HPDE6-E6E7 (cell line): ENCODE measurements at regions not wholly inside any gene's neighbourhood (a gene's known extent, or its start where the extent isn't known, plus 50 kb on each side); places are given as distances from the start of the nearest gene placed in this dataset.

ENCODE experiments used
- DNase-seq: peaks from one replicate; pipeline ENCODE4 v3.0.0; 2011; ENCODE audit warnings: missing footprints; ENCODE audit errors: extremely low spot score

- no peak for DNase-seq
Observed at GRCh38 chr7:47147213-47147631, 434.7 kb downstream of the TNS3 start.

DNA sequence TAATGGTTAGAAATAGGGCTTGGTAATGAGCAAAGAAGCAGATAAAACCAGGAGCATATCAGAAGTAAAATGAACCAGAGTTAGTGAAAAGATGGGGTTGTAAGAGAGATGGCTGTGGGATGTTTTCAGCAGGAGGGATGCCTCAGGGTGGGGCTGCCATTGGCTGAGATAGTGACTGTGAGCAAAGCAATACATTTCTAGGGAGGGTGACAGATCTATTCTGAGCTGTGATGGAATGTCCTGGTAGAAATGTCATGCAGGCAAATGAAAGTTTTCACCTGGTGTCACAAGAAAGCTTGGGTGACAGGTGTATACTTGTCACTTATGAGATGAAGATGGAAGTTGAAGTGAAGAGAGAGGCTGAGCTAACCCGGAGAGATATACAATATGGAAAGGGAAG is 435.9 kb downstream of the TNS3 start:
- DNase-seq = no peak

GRCh38 chr7:47145186-47145725 is 436.7 kb downstream of the TNS3 start:
- DNase-seq = no peak

DNA sequence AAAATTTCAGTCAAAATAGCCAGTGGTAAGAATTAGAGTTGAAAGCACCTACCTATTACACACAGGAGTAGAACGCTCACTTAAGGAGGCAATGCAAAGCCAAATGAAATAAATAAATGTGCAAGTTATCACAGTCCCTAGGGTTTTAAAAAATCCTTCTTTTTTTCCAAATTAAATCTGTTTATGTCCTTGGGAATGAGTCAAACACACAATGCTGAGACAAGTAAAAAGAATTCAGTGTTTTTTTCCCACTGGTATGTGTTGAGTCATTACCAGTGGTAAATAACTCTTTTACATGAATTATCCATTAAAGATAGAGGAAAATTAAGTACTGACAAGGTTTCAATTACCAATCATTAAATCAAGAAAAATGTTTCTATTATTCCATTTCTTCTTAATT is 438.6 kb downstream of the TNS3 start:
- no peak for DNase-seq

DNA sequence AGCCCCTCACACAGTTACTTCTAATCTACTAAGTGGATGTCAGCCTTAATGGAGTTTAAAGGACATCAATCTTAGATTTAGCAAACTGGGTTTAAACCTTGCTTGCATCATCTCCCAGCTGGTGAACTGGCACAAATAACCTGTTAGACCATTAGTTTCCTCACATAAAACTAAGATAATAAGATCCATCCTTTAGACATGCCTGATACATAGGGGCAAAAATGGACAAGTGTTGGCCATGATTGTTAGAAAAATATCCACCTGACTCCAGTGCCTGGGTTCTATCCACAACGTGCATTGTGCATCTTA is 439.1 kb downstream of the TNS3 start:
- DNase-seq = no peak

GRCh38 chr7:47142169-47142866 is 439.6 kb downstream of the TNS3 start:
- no peak for DNase-seq

GRCh38 chr7:47132471-47132870 is 449.4 kb downstream of the TNS3 start:
- DNase-seq = no peak

- no peak for DNase-seq
Observed at GRCh38 chr7:47128700-47129099, 453.2 kb downstream of the TNS3 start.

DNA sequence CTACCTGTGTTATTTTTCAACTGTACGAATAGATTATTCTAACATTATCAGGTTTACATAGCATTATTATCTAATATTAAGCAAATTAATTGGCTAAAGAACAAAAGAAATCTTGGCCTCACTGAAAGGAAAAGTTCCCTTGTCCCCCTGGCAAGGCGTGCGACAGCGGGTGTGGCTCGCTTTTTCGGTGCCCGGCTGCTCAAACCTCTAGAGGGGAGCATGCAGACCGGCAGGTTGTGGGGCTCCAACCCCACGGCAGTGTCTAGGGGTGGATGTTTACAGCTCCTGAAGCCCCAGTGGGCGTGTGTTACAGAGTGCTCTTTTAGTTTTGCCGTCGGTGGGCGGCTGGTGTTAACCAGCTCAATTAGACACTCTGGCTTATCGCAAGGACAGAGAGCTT is 456.4 kb downstream of the TNS3 start:
- DNase-seq = no peak

DNA sequence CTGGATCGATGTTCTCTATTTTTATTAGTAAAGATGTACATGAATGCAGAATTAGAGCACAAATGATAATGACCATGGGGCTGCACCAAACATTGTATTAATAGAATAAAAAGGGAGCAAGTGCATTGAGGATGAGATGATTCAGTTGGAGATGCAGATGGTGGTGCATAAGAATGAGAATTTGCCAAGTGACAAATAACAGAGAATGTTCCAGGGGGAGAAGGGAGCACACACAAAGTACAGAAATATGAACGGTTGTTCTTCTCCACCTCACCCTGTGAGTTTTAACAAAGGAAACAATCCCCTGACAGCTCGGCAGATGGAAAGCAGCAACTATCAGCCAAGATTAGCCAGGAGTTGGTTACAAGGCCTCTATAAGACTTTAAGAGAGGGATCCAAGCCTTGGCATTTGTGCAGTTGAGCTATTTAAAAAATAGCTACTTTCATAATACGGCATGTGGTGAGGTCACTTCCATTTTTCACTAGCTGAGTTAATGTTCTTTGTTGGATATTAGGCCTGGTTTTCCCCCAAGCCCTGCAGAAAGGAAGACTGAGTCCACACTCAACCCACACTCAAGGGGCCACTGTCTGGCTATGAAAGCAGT is 462.5 kb downstream of the TNS3 start:
- DNase-seq = no peak

GRCh38 chr7:47104206-47104549 is 477.7 kb downstream of the TNS3 start:
- DNase-seq = no peak

DNA sequence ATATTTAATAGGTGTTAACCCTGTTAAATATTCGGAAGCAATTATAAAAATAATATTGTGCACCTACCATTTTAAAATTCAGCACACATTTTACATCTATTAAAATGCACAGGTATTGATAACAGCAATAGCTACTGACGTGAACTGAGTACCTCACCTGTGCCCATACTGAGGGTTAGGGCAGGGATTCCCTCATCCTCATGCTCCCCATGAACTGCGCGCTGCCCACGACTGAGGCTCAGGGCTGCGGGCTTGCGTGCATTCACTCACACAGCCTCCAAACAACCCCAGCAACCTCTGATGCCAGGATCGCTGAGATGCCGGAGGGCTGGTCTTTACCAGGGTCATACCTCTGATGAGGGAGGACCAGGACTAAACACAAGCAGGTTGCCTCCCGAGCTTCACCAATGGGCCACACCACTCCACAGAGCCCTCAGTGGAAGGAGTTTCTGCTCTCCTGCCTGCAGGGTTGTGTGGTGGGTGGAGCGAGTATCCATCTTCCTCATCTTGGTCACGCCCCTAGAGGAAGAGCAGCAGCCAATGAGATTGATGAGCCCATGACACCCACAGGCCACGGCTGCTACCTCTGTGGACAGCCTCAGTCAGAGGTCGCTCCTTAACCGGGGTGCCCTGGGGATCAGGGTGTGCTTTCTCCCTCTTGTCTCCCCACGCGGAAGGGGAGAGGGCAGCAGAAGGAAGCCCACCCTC is 478.3 kb downstream of the TNS3 start:
- no peak for DNase-seq

GRCh38 chr7:47102331-47102841 is 479.5 kb downstream of the TNS3 start:
- no peak for DNase-seq

DNA sequence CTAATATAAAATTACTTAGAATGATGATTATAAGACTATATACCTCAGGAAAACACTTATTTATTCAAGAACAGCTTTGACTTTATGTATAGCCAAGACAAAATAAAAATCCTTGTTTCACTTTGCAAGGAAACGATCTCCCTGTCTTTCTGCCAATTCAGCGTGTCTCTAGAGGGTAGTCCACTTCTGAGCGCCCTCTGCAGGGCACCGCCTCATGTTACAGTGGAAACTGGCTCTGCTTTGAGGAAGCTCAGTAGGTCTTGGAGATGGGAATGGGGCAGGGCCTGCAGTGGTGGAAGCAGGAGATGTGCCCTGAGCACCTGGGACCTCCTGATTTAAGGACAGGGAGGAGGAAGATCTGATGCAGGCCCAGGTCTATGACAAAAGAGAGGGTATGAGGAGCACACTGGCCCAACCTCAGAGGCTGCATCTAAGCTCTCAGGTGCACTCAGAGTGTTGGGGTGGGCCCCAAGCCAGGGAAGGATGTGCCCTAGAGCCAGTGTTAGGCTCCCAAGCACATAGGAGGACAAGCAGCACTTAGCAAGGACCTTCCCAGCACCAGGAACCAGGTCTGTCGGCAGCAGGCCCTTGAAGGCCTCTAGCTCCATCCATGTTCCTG is 481.0 kb downstream of the TNS3 start:
- no peak for DNase-seq

GRCh38 chr7:47100148-47100816 is 481.6 kb downstream of the TNS3 start:
- DNase-seq = no peak

DNA sequence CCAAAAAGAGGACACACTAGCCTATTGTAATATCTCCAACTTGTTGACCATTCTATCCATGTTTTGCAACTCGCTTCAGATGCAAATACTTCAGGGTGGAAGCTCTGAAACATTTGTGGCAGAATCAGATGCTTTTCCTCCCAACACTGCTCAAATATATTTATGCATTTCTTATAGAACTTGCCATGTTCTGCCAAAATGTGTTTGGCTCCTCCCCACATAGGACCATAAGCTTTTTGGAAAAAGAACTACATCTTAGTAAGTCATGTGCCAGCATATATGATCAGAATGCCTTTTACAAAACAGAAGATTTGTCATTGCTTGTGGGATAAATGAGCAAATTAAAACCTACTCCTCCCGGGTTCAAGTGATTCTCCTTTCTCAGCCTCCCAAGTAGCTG is 484.5 kb downstream of the TNS3 start:
- no peak for DNase-seq

DNA sequence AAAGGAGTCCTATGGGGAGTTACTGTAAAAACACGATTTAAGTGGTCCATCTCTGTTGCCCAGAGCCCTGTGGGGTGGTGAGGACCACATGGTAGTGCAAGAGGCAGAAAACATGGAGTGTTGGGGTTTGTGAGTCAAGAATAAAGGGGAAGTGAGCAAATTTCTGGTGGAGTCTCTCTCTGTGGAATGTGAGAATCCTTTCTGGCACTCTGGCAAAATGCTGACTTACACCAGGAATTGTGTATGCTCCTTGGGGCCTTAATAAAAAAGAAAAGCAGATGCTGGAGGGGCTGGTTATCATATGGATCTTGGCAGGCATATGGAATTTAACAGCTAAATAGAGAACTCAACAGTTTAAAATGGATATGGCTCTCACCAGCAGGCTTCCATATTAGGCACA is 486.0 kb downstream of the TNS3 start:
- no peak for DNase-seq

DNA sequence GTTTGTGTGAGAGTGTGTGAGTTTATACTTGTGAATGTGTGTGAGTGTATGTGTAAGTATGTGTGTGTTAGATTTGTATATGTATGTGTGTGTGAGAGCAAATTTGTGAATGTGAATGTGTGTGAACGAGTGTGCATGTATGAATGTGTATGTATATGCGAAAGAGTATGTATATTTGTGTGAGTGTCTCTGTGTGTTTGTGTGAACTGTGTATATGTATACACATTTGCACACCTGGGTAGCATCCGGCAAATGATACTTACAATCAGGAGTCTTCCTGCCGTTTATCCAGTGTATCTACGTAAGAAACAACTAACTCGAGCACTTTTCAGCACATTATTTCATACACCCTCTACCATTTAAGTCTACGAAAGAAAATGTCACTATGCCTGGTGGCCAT is 487.4 kb downstream of the TNS3 start:
- no peak for DNase-seq

DNA sequence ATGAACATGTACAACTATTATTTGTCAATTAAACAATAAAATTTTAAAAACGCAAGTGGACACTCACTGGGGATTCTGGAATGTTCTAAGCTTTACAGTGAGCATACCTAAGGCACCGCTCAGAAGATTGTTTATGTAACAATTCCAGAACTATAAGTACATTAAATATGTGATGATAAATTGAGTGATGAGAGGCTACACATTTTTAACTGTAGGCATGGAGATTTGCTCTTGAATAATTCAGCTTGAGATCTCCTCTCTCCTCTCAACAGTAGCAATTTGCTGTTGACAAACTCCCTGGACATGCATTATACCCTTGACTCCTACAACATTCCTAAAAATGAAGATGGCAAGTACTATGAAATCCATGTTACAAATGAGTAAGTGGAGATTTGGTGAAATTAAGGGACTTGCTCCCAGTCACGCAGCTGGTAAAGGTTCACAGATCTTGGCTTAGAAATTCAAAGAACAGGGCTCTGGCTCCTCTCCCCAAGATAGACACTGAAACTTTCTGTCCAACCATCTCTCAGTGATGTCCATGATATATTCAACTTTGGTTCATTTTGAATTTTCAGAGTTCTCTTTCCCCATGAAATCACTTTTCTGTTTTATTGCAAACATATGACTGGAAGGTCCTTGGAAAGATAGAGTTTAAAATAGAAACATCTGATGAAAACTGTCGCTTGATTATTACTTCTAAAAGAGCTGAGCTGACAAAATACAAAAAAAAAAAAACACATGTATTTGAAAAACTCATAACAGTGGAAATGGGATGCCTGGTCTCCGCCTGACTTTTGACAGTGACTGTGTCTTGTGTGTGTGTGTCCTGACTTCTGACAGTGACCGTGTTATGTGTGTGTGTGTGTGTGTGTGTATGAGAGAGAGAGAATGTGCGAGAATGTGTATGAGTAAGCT is 488.3 kb downstream of the TNS3 start:
- DNase-seq = no peak

- DNase-seq = no peak
Observed at GRCh38 chr7:47092336-47092735, 489.6 kb downstream of the TNS3 start.

DNA sequence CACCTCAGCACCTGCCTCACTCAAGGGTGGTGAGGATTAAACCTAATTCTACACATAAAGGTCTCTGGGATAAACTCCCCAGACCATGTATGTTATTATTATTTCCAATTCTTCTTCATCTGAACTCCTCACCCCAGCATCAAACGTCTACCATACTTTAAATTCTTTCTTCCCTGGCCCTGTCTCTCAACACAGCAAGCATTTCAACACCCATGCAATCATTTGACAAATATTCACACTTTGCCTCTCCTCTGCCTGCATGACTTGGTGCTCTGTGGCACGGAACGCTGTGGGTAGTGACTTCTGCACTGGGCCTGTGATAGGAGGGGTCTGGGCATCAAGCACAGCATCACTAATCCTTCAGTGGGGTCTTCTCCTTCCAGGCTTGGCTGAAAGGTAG is 490.8 kb downstream of the TNS3 start:
- DNase-seq = no peak
